SHP77 (cell line): ENCODE measurements at regions not wholly inside any gene's neighbourhood (a gene's known extent, or its start where the extent isn't known, plus 50 kb on each side); places are given as distances from the start of the nearest gene placed in this dataset.

Experiments
- DNase-seq, 2 experiments: peaks; one replicate each; lab custom pipeline; 2025; lab: John Stamatoyannopoulos, UW

GRCh38 chr16:35170610-35171009, 1711.2 kb downstream of the TP53TG3F start:
- no peak for DNase-seq

DNA sequence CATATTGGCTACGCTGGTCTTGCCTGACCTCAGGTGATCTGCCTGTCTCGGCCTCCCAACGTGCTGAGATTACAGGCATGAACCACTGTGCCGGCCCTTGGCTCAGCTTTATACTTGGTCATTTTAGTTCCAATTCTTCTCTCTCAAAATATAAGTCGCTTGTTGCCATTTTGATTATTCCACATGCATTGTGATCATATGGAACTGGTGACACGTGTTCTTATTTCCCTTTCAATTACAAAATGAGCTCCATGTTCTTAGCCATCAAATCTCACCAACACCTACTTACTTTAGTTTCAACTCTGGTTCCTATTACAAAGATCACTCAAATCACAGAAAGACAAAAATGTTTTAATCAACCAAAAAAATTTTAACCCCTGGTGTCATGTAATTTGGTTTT, 1711.7 kb downstream of the TP53TG3F start:
- DNase-seq, result no peak

- no peak for DNase-seq
Measured at GRCh38 chr16:35173295-35173694, 1713.9 kb downstream of the TP53TG3F start.

DNA sequence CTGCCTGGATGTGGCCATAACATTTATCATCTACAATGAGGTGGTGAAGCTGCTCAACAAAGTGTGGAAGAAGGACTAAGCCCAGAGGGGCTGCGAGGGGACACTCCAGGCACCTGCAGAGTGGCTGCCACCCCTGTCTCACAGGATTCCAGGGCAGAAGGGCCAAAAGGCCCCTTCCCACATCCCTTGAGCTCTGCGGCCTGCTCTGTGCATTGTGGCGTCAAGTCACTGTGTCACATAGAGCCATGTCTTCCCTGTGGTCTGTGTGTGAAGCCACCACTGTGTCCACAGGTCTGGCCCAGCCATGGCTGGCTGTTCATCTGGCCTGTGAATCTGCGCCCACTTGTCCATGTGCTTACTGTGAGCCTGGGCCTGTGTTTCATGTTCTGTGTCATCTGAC, 1714.6 kb downstream of the TP53TG3F start:
- DNase-seq, result no peak

- no peak for DNase-seq
Measured at GRCh38 chr16:35176449-35176848, 1717.0 kb downstream of the TP53TG3F start.

GRCh38 chr16:35177851-35178250, 1718.4 kb downstream of the TP53TG3F start:
- DNase-seq, result no peak

GRCh38 chr16:35180970-35181369, 1721.6 kb downstream of the TP53TG3F start:
- no peak for DNase-seq

DNA sequence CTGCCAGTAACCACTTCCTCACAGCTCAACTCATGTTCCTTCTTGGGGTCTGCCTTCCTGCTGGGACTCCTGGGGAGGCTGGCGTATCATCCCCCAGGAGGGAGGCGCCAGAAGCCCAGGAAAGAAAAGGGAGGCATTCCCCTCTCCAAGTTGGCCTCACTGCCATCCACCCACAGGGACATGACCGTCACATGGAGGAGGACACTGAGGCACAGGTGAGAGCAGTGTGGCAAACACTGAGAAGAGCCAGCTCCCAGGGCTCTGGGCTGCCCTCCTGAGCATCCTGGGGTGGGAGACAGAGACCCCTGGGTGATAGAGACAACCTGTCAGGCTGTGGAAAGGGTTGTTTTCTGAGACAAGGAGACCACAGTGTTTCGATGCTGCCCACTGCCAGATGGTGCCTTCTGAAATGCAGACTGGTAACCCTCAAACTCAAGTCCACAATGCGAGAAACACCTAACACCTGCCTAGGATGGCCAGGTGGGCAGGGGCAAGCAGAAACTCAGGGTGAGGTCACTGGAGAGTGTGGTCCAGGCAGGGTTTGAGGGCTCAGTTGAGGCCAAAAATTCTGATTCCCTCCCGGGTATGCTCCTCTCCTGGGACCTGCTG, 1722.1 kb downstream of the TP53TG3F start:
- no peak for DNase-seq

- DNase-seq, result no peak
Measured at GRCh38 chr16:35182043-35182677, 1722.7 kb downstream of the TP53TG3F start.

- DNase-seq, result no peak
Measured at GRCh38 chr16:35182943-35183550, 1723.6 kb downstream of the TP53TG3F start.

DNA sequence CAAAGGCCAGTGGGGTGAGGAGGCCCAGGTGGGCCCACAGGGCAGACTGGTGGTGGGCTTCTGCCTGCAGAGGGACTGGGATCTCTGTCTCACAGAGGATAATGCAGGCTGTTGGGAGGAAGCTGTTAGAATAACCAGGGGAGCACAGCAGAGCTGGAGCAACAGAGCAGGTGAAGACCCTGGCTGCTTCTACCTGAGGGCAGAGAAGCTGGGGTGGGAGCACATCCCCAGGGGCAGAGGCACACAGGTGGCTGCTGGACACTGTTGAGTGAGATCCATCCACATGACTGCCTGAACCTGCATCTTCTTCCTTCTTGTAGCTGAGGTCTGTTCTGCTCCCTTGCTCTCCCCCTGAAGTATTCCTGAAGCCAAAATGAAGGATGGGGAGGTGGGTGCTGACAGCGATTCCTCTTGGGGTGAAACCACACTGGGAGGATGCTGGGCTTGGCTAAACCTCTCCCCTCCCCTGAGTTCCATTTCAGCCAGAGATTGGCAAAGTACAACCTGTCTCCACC, 1725.0 kb downstream of the TP53TG3F start:
- no peak for DNase-seq

DNA sequence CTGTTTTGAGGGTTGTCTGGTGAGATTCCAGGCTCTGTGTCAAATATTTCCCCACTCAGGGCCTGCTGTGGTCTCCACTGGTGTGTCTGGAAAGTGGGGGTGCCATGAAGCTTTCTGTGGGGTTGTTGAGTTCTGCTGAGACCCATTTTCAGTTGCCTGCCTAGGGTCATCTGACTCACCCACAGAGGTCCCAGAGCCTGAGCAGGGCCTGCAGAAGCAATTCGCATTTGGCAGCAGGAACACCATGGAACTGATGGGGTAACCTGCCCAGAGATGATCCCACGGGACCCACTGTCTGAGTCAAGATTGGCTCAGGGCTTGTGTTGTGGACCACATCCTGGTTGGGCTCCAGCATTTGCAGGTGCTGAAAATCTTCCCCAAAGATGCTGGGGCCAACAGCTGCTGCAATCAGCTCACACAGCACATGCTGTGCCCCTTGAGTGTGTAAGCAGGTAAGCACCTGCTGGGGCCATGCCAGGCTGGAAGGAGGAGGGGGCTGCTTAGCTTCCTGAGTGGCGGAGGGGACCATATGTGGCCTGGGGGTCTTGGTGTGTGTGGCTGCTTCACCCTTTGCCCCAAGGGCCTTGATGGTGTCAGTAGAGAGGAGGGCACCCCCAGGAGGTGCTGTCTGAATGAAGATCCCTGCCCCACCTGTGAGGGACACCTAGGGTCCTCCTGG, 1726.1 kb downstream of the TP53TG3F start:
- no peak for DNase-seq

DNA sequence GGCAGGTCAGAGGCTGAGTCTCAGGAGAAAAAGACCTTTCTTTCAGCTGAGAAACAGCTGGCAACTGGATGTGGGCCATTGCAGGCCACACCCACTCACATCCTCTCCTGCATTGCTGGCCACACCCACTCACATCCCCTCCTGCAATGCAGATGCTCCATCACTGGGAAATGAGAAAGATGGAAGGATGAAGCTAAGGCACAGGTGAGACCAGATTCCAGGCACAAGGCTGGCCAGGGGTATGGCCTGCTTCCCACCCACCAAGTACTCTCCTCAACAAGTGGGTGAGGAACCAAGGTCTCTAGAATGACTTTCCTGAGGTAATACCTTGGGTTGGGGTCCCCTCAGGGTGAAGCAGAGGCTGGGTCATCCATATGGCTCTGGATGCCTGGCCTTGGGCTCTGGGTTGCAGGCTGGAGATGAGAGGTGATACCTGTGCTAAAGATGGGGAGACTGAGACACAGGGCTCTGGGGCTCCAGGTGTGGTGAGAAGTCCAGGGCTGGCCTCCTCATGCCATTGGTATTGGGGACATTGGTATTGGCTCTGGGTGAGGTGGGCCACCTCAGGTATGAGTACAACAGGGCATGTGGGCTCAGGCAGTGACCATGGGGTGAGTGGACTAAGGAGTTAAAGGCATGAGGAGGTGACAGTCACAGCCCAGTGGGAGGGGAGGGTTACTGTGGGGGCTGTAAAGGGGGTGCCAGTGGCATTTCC, 1726.8 kb downstream of the TP53TG3F start:
- no peak for DNase-seq

DNA sequence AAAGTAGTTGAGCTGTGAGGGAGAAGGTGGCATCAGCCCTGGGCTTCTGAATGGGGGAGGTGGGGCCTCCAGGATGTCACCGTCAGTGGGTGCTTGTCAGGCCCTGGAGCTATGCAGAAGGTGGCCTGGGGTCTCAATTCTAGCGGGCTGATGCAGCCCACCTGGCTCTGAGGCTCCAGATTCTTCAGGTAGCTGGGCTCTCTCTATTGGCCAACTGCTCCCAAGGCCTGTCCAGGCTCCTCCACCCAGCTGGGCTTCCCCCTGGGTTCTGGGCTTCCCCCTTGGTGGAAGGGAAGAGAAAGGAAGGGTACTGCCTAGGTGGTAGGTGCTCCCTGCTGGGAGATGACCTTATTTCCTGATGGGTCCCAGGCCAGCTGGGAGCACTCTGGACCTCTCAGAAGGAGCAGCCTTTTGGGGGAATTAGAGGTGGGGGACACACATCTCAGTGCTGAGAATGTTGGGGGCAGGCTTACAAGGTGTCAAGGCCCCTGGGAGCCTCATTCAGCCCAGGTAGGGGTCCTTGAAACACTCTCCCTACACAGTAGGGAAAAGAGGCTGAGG, 1728.3 kb downstream of the TP53TG3F start:
- DNase-seq, result no peak

- DNase-seq, result peak; percentile 81 to 84
Measured at GRCh38 chr16:35188288-35189155, 1729.1 kb downstream of the TP53TG3F start.

DNA sequence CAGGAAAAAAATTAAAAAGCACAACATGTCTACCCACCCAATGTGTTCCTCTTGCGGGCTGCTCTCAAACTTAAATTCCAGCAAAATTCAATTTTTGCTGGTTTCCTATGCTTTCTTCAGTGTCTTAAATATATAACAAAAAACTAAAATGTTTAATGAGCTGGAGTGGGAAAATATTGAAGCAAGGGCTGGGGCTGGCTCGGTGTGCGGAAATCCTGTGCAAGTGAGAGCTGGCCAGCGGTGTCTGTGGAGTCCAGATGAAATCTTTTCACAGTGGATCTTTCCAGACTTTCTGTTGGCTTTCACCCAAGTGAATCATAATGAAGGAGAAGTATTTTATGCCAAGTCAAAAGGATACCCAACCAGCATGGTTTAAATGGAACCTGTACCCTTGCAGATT, 1733.6 kb downstream of the TP53TG3F start:
- no peak for DNase-seq

GRCh38 chr16:35193956-35194355, 1734.5 kb downstream of the TP53TG3F start:
- no peak for DNase-seq

DNA sequence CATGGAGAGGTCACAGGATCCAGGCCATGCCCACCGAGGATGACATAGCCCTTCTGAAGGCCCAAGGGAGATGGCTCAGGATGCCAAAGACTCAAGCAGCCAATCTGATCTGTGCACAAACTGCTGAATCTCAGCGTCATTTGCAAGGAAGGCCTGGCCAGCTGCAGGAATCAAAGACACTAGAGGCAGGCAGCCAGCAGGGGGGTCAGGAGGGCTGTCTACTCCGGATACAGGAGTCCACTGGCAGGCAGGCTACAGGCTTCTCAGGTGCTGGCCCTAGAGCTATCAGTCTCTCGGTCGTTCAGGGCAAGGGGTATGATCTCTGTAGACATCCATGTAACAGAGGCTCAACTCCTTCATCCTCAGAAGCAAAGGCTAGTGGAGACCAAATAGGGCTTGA, 1735.3 kb downstream of the TP53TG3F start:
- peak; percentile 63 to 78 for DNase-seq

- peak; percentile 64 to 69 for DNase-seq
Measured at GRCh38 chr16:35195173-35195863, 1735.9 kb downstream of the TP53TG3F start.

DNA sequence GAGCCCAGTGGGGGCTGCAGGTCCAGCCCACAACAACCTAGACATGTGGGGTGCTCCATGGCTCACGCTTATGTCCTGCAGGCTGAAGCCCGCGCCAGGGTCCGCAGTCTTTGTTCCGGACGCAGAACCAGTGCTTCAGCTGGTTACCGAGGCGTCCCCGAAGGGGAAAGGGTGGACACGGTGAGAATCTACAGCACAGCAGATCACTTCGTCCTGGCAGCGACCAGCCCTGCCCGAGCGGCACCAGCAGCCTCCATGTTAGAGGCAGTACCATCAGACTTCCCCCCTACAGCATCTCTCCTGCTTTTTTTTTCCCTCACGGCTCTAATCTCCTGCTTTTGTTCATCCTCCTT, 1736.4 kb downstream of the TP53TG3F start:
- no peak for DNase-seq
